ENCODE measurements at regions not wholly inside any gene's neighbourhood (a gene's known extent, or its start where the extent isn't known, plus 50 kb on each side); places are given as distances from the start of the nearest gene placed in this dataset.

GRCh38 chr4:89468602-89469001, 161.0 kb upstream of the GPRIN3 start:
- no peaks in the 10 kb centered on the region for H3K36me3 ChIP-seq (ENCODE audit: low read depth)
- CTCF ChIA-PET: no interaction called here
- intact Hi-C loops (cut with micrococcal nuclease; ENCODE audit: unreplicated experiment): no loop called here

GRCh38 chr4:89463341-89463740, 155.7 kb upstream of the GPRIN3 start:
- Histone ChIP-seq H3F3A (ENCODE audit: insufficient read depth, low read depth) (no peaks in the 10 kb centered on the region), H3K9me2 (ENCODE audit: insufficient read depth) (no peaks in the 10 kb centered on the region), H3K27ac (no peak overlapping the region), H2AFZ (no peak overlapping the region), H3K4me3 (no peak overlapping the region), H4K20me1 (ENCODE audit: insufficient read depth) (no peaks in the 10 kb centered on the region), H3K4me2 (no peak overlapping the region), H3K9me3 (ENCODE audit: insufficient read depth, low read depth) (no peaks in the 10 kb centered on the region), H3K27me3 (ENCODE audit: insufficient read depth, low read depth) (no peaks in the 10 kb centered on the region), H3K36me3 (ENCODE audit: low read depth) (no peaks in the 10 kb centered on the region), H3K79me2 (ENCODE audit: low read depth) (no peaks in the 10 kb centered on the region), H3K4me1 (replicated peaks; ENCODE audit: insufficient read depth) (no peaks in the 10 kb centered on the region)
- DNase-seq: no peak
- ChIA-PET POLR2A (ENCODE audit: unreplicated experiment) (no interaction called here), CTCF (no interaction called here)
- intact Hi-C loops (cut with micrococcal nuclease; ENCODE audit: unreplicated experiment): no loop called here
- no TSS peak for BruUV-seq (replicated peaks)
- TF ChIP-seq EZH2 (IDR thresholded peaks at IDR 0.05; ENCODE audit: low read depth) (no peak), CTCF (conservative IDR thresholded peaks at IDR 0.05) (no peak)

More at GRCh38 chr4:89468602-89469001, 161.0 kb upstream of the GPRIN3 start:
- no peak for DNase-seq
- no peak overlapping the region for H3K27ac ChIP-seq
- H3K79me2 ChIP-seq (ENCODE audit: low read depth): no peaks in the 10 kb centered on the region
- TF ChIP-seq CTCF (conservative IDR thresholded peaks at IDR 0.05) (no peak), EZH2 (IDR thresholded peaks at IDR 0.05; ENCODE audit: low read depth) (no peak)
- H3F3A ChIP-seq (ENCODE audit: insufficient read depth, low read depth): no peaks in the 10 kb centered on the region
- no peaks in the 10 kb centered on the region for H3K9me3 ChIP-seq (ENCODE audit: insufficient read depth, low read depth)
- H2AFZ ChIP-seq: no peak overlapping the region
- no peaks in the 10 kb centered on the region for H3K9me2 ChIP-seq (ENCODE audit: insufficient read depth)
- no peaks in the 10 kb centered on the region for H3K27me3 ChIP-seq (ENCODE audit: insufficient read depth, low read depth)
- H3K4me1 ChIP-seq (replicated peaks; ENCODE audit: insufficient read depth): no peaks in the 10 kb centered on the region
- POLR2A ChIA-PET (ENCODE audit: unreplicated experiment): no interaction called here
- no peak overlapping the region for H3K4me3 ChIP-seq
- no peaks in the 10 kb centered on the region for H4K20me1 ChIP-seq (ENCODE audit: insufficient read depth)
- no TSS peak for BruUV-seq (replicated peaks)
- H3K4me2 ChIP-seq: no peak overlapping the region

GRCh38 chr4:89447543-89447942, 139.9 kb upstream of the GPRIN3 start:
- BruUV-seq (replicated peaks): no TSS peak
- no peaks in the 10 kb centered on the region; the same call in 1 of the 2 replicates for H3K9me3 ChIP-seq (ENCODE audit: insufficient read depth, low read depth)
- H3K4me1 ChIP-seq (replicated peaks; ENCODE audit: insufficient read depth): no peaks in the 10 kb centered on the region
- H3K27me3 ChIP-seq (ENCODE audit: insufficient read depth, low read depth): no peaks in the 10 kb centered on the region
- no peak overlapping the region for H3K4me3 ChIP-seq
- H3K9me2 ChIP-seq (ENCODE audit: insufficient read depth): no peaks in the 10 kb centered on the region
- TF ChIP-seq CTCF (conservative IDR thresholded peaks at IDR 0.05) (no peak), EZH2 (IDR thresholded peaks at IDR 0.05; ENCODE audit: low read depth) (no peak)
- H2AFZ ChIP-seq: no peak overlapping the region
- CTCF ChIA-PET: no interaction called here
- no peaks in the 10 kb centered on the region for H4K20me1 ChIP-seq (ENCODE audit: insufficient read depth)
- H3K4me2 ChIP-seq: no peak overlapping the region
- H3K79me2 ChIP-seq (ENCODE audit: low read depth): no peaks in the 10 kb centered on the region
- DNase-seq: no peak
- POLR2A ChIA-PET (ENCODE audit: unreplicated experiment): no interaction called here
- intact Hi-C loops (cut with micrococcal nuclease; ENCODE audit: unreplicated experiment): no loop called here
- no peaks in the 10 kb centered on the region for H3F3A ChIP-seq (ENCODE audit: insufficient read depth, low read depth)
- no peaks in the 10 kb centered on the region for H3K36me3 ChIP-seq (ENCODE audit: low read depth)
- H3K27ac ChIP-seq: no peak overlapping the region
